Fibroblast of mammary gland (primary cell): ENCODE measurements at regions not wholly inside any gene's neighbourhood (a gene's known extent, or its start where the extent isn't known, plus 50 kb on each side); places are given as distances from the start of the nearest gene placed in this dataset.

Experiments used
- DNase-seq: peaks from one replicate; pipeline ENCODE4 v3.0.0-alpha.2; 2010; ENCODE audit warnings: low read depth
- H3K4me3 ChIP-seq: 2 replicates; pipeline ENCODE4 v1.5.1; 2011; ENCODE audit warnings: low read depth, mild to moderate bottlenecking, low read length, moderate library complexity; ENCODE audit not compliant: control insufficient read depth
- TF ChIP-seq, protein P1 (sequence below): conservative IDR thresholded peaks from 2 replicates; pipeline ENCODE4 v1.5.1; 2011; ENCODE audit warnings: low read depth, low read length, inconsistent platforms; ENCODE audit not compliant: control insufficient read depth, insufficient read depth

DNA sequence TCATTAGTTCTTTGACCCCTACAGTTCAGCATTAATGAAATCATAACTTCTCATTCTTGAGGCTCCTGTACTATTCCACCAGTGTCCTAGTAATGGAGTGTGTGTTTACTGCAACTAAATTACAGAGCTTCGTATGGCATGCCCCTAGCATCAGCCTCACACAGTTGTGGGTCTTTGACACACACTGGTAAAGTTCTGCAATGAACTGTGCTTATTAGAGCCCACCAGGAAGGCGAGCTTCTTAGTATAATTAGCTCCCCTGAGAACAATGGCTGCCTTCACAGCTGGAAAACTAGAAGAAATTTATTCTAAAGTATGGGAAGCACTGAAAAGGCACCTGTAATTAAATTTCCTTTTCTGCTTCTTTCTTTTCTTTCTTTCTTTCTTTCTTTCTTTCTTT is 251.1 kb upstream of the RGS18 start:
- DNase-seq = no peak
- no peak overlapping the region for H3K4me3 ChIP-seq
- TF ChIP-seq, protein P1, sequence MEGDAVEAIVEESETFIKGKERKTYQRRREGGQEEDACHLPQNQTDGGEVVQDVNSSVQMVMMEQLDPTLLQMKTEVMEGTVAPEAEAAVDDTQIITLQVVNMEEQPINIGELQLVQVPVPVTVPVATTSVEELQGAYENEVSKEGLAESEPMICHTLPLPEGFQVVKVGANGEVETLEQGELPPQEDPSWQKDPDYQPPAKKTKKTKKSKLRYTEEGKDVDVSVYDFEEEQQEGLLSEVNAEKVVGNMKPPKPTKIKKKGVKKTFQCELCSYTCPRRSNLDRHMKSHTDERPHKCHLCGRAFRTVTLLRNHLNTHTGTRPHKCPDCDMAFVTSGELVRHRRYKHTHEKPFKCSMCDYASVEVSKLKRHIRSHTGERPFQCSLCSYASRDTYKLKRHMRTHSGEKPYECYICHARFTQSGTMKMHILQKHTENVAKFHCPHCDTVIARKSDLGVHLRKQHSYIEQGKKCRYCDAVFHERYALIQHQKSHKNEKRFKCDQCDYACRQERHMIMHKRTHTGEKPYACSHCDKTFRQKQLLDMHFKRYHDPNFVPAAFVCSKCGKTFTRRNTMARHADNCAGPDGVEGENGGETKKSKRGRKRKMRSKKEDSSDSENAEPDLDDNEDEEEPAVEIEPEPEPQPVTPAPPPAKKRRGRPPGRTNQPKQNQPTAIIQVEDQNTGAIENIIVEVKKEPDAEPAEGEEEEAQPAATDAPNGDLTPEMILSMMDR = no peak

DNA sequence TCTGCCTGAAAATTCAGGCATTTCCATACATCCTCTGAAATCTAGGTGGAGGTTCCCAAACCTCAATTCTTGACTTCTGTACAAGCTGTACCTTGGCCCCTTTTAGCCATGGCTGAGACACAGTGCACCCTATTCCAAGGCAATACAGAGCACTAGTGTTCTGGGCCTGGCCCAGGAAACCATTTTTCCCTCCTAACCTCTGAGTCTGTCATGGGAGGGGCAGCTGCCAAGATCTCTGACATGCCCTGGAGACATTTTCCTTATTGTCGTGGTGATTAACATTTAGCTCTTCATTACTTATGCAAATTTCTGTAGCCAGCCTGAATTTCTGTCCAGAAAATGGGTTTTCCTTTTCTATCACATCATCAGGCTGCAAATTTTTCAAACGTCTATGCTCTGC is 248.0 kb upstream of the RGS18 start:
- H3K4me3 ChIP-seq = no peak overlapping the region
- TF ChIP-seq, protein P1 = no peak

DNA sequence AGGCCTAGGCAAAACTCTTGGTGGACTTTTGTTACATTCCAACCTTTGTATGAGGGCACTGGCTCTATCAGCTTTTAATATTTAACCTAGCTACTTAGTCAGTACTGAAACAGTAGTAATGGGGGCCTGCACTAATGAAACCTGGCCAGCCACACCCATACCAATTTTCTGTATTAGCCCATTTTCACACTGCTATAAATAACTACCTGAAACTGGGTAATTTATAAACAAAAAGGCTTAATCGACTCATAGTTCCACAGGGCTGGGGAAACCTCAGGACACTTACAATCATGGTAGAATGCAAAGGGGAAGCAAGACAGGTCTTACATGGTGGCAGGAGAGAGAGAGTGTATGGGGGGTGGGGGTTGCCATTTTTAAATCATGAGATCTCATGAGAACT is 245.7 kb upstream of the RGS18 start:
- TF ChIP-seq, protein P1 = no peak
- H3K4me3 ChIP-seq = no peak overlapping the region
- DNase-seq = no peak

More for the DNA sequence above, 248.0 kb upstream of the RGS18 start:
- no peak for DNase-seq

DNA sequence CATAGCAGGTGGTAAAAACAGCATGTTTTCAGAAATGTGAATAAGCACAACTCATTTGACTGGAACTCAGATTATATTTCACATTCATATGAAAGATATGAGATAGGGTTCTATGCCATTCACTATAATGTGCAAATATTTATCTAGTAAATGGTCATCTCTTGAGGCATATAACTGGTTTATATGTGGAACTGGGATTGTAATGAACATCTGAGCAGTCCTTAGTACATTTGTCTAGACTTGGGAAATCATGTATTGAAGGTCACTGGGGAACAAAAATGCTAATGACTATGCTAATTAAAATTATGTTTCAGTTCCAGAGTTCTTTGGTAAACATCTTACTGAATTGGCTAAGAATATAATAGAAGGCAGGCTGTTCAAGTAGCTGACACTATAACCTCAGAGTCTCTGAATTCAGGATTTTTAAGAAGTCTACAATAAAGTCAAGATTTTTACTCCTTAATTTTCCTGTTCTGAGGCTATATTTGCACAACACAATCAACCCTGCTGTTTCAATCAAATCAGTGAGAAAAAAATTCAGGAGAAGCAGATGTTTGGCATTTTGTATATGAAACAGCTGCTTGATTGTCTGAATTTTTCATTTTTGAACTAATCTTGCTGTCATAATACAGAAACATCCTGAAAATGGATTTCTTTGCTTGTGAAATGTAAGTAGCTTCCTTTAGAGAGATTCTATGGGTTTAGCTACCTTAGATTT is 244.8 kb upstream of the RGS18 start:
- no peak overlapping the region for H3K4me3 ChIP-seq
- no peak for DNase-seq
- TF ChIP-seq, protein P1 = no peak

DNA sequence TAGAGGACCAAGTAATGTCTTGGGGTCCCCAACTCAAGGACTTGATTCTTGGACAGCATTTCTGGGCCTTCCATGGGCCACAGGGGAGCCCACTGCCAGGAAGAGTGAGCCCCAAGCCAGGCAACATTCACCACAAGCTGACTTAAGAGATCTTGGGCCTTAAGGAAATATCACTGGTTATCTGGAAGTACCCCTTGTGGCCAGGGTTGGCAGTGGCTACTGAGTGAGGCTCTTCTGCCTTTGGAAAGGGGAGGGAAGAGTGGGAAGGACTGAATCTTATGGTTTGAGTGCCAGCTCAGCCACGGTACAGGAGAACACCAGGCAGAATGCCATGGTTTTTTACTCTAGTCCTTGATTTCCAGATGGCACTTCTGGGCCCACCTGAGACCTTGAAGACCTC is 228.9 kb upstream of the RGS18 start:
- H3K4me3 ChIP-seq = no peak overlapping the region
- TF ChIP-seq, protein P1 = no peak

DNA sequence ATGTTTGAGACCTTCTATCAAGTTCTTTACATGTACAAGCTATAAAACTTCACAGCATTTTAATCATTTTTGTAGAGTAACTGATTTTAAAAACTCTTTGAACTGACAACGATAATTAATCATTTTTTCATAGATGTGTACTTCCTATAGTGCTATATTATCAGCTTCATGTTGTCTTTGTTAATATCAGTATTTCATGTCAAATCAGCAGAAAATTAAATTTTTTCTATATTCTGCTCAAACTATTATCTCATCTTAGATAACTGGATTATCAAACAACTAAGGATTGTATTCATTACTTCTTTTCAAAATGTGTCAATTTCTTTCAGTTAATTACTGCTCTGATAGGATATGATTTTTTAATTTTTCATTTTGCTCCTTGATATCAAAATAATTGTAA is 214.6 kb upstream of the RGS18 start:
- no peak overlapping the region for H3K4me3 ChIP-seq
- TF ChIP-seq, protein P1 = no peak
- no peak for DNase-seq

More for the DNA sequence above, 228.9 kb upstream of the RGS18 start:
- no peak for DNase-seq
